Fibroblast of lung (primary cell): ENCODE measurements at regions not wholly inside any gene's neighbourhood (a gene's known extent, or its start where the extent isn't known, plus 50 kb on each side); places are given as distances from the start of the nearest gene placed in this dataset.

Source experiments
- DNase-seq, 2 donors: peaks; one replicate each; pipeline versions ENCODE4 v3.0.0 to v3.0.0-alpha.2; 2010; ENCODE audit warnings: low read depth in 2 of 2
- H2AFZ ChIP-seq: 2 replicates; pipeline ENCODE4 v1.5.1; 2012; ENCODE audit warnings: low read length, control low read depth, inconsistent platforms
- H3K27ac ChIP-seq: 2 replicates; pipeline ENCODE4 v1.5.1; 2011; ENCODE audit warnings: low read length, control low read depth; ENCODE audit not compliant: insufficient read depth
- H3K27me3 ChIP-seq: 2 replicates; pipeline ENCODE4 v1.5.1; 2011; ENCODE audit warnings: mild to moderate bottlenecking, low read length; ENCODE audit not compliant: control insufficient read depth, insufficient read depth
- H3K36me3 ChIP-seq: 2 replicates; pipeline ENCODE4 v1.5.1; 2011; ENCODE audit warnings: low read length; ENCODE audit not compliant: control insufficient read depth, insufficient read depth
- H3K4me1 ChIP-seq: 2 replicates; pipeline ENCODE4 v1.5.1; 2011; ENCODE audit warnings: low read length; ENCODE audit not compliant: control insufficient read depth, insufficient read depth; ENCODE audit errors: extremely low read depth
- H3K4me2 ChIP-seq: 2 replicates; pipeline ENCODE4 v1.5.1; 2011; ENCODE audit warnings: low read length, control low read depth; ENCODE audit not compliant: insufficient read depth; ENCODE audit errors: extremely low read depth
- H3K4me3 ChIP-seq, 4 experiments: fragments of 200-600 bp in 1 of 4; sonication (generic) in 1 of 4; replicated peaks in 1 of 4; 2 replicates each; pipeline ENCODE4 v1.5.1; 2011 to 2016; ENCODE audit warnings: low read length in 4 of 4, low read depth in 3 of 4, mild to moderate bottlenecking in 3 of 4, control low read depth in 2 of 4, inconsistent platforms in 1 of 4, mixed read lengths in 1 of 4; ENCODE audit not compliant: insufficient read depth in 1 of 4; ENCODE audit errors: control extremely low read depth in 1 of 4
- H3K79me2 ChIP-seq: 2 replicates; pipeline ENCODE4 v1.5.1; 2012; ENCODE audit warnings: mild to moderate bottlenecking, low read length, inconsistent platforms; ENCODE audit not compliant: control insufficient read depth, insufficient read depth
- H3K9ac ChIP-seq: 2 replicates; pipeline ENCODE4 v1.5.1; 2011; ENCODE audit warnings: mild to moderate bottlenecking, low read length, control low read depth; ENCODE audit not compliant: insufficient read depth
- H3K9me3 ChIP-seq: 2 replicates; pipeline ENCODE4 v1.5.1; 2012; ENCODE audit warnings: low read depth, low read length; ENCODE audit not compliant: control insufficient read depth, insufficient read depth
- H4K20me1 ChIP-seq: 2 replicates; pipeline ENCODE4 v1.5.1; 2011; ENCODE audit warnings: low read length; ENCODE audit not compliant: control insufficient read depth, insufficient read depth; ENCODE audit errors: extremely low read depth
- EZH2 ChIP-seq: IDR thresholded peaks from 2 replicates; pipeline ENCODE4 v1.5.1; 2012; ENCODE audit warnings: low read length, control low read depth, mild to moderate bottlenecking; ENCODE audit errors: missing control alignments
- TF ChIP-seq, protein P1 (sequence below), 2 donors: IDR thresholded peaks in 1 of 2; conservative IDR thresholded peaks in 1 of 2; 1 replicate in 1 of 2; 2 replicates in 1 of 2; pipeline ENCODE4 v1.5.1; 2011 to 2012; ENCODE audit warnings: low read length in 2 of 2, control low read depth in 1 of 2, inconsistent platforms in 1 of 2, low read depth in 1 of 2, mild to moderate bottlenecking in 1 of 2

- H3K4me3 ChIP-seq: no peak overlapping the region
- DNase-seq: no peak
- no peak overlapping the region for H3K9ac ChIP-seq
- H4K20me1 ChIP-seq: no peaks in the 10 kb centered on the region
- H3K9me3 ChIP-seq: no peaks in the 10 kb centered on the region
- H3K27ac ChIP-seq: no peak overlapping the region
- no peaks in the 10 kb centered on the region for H3K27me3 ChIP-seq
- H3K79me2 ChIP-seq: no peaks in the 10 kb centered on the region
- no peaks in the 10 kb centered on the region for H3K4me1 ChIP-seq
- H3K36me3 ChIP-seq: no peaks in the 10 kb centered on the region
- TF ChIP-seq EZH2: no peak
- TF ChIP-seq, protein P1, sequence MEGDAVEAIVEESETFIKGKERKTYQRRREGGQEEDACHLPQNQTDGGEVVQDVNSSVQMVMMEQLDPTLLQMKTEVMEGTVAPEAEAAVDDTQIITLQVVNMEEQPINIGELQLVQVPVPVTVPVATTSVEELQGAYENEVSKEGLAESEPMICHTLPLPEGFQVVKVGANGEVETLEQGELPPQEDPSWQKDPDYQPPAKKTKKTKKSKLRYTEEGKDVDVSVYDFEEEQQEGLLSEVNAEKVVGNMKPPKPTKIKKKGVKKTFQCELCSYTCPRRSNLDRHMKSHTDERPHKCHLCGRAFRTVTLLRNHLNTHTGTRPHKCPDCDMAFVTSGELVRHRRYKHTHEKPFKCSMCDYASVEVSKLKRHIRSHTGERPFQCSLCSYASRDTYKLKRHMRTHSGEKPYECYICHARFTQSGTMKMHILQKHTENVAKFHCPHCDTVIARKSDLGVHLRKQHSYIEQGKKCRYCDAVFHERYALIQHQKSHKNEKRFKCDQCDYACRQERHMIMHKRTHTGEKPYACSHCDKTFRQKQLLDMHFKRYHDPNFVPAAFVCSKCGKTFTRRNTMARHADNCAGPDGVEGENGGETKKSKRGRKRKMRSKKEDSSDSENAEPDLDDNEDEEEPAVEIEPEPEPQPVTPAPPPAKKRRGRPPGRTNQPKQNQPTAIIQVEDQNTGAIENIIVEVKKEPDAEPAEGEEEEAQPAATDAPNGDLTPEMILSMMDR (conservative IDR thresholded peaks at IDR 0.05 in 1 of 2, IDR thresholded peaks at IDR 0.05 in 1 of 2; ENCODE audit: low read depth in 1 of 2, low read length in 2 of 2): no peak
- H2AFZ ChIP-seq: no peak overlapping the region
- no peak overlapping the region for H3K4me2 ChIP-seq
These were observed 915.4 kb downstream of the TSN start for GRCh38 chr2:122670897-122671296.

DNA sequence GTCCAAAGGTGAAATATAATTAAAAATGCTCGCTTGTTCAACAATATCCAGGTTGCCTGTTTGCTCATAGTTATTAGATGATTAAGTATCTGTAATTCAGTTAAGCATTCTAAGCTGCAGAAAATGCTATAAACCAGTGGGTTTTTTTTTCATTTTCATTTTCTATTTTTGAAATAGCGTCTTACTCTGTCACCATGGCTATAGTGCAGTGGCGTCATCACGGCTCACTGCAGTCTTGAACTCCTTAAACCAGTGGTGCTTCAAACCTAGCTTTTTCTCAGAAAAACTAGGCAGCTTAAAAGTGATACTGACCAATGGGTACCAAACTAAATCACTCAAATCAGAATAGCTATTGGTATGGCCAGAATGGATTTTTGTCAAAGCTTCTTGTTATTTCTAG is 925.2 kb downstream of the TSN start:
- Histone ChIP-seq H3K9ac (no peak overlapping the region), H4K20me1 (no peaks in the 10 kb centered on the region), H3K9me3 (no peaks in the 10 kb centered on the region), H3K36me3 (no peaks in the 10 kb centered on the region), H3K4me1 (no peaks in the 10 kb centered on the region), H3K4me2 (no peak overlapping the region), H2AFZ (no peak overlapping the region), H3K79me2 (no peaks in the 10 kb centered on the region), H3K27ac (no peak overlapping the region), H3K4me3 (no peak overlapping the region), H3K27me3 (no peaks in the 10 kb centered on the region)
- DNase-seq: no peak
- TF ChIP-seq, protein P1 (conservative IDR thresholded peaks at IDR 0.05 in 1 of 2, IDR thresholded peaks at IDR 0.05 in 1 of 2; ENCODE audit: low read depth in 1 of 2, low read length in 2 of 2): no peak
- TF ChIP-seq EZH2: no peak

DNA sequence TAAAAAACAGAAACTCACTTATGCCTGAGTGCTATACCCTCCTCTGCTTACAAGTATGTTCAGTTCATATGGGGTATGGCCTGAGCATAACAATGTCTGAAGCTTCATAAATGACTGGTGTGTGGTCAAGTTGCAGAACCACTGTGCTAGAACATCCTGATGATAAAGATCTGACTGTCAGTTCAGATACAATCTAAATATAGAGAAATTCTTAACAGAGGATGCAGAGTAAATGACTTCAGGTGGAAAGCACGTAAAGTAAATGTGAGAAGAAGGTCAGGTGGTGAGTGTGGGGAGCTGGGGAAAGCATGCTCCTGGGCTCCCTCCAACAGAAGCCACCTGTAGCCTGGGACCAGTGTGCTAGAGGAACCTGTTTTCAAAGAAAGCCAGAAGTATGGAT is 926.2 kb downstream of the TSN start:
- Histone ChIP-seq H3K9ac (no peak overlapping the region), H3K4me1 (no peaks in the 10 kb centered on the region), H3K4me2 (no peak overlapping the region), H3K27ac (no peak overlapping the region), H3K36me3 (no peaks in the 10 kb centered on the region), H4K20me1 (no peaks in the 10 kb centered on the region), H3K4me3 (no peak overlapping the region), H3K27me3 (no peaks in the 10 kb centered on the region), H3K9me3 (no peaks in the 10 kb centered on the region), H2AFZ (no peak overlapping the region), H3K79me2 (no peaks in the 10 kb centered on the region)
- no peak for TF ChIP-seq EZH2
- TF ChIP-seq, protein P1 (conservative IDR thresholded peaks at IDR 0.05 in 1 of 2, IDR thresholded peaks at IDR 0.05 in 1 of 2; ENCODE audit: low read depth in 1 of 2, low read length in 2 of 2): no peak
- no peak for DNase-seq
